H9 (cell line): ENCODE measurements at regions not wholly inside any gene's neighbourhood (a gene's known extent, or its start where the extent isn't known, plus 50 kb on each side); places are given as distances from the start of the nearest gene placed in this dataset.

Experiments
- DNase-seq: peaks from one replicate; pipeline ENCODE4 v3.0.0-alpha.2; 2017
- H2AFZ ChIP-seq: one replicate; pipeline ENCODE4 v1.6.1; 2013; ENCODE audit warnings: mild to moderate bottlenecking, low read length, control low read depth, moderate library complexity
- H2AK5ac ChIP-seq: 2 replicates; pipeline ENCODE4 v1.6.1; 2013; ENCODE audit warnings: low read length, control low read depth, mixed read lengths; ENCODE audit not compliant: insufficient read length
- H2BK120ac ChIP-seq: one replicate; pipeline ENCODE4 v1.6.1; 2013; ENCODE audit warnings: low read depth, mild to moderate bottlenecking, low read length, control low read depth, inconsistent platforms; ENCODE audit not compliant: poor library complexity, severe bottlenecking
- H2BK12ac ChIP-seq: 2 replicates; pipeline ENCODE4 v1.6.1; 2013; ENCODE audit warnings: low read length, control low read depth, mixed read lengths, low read depth; ENCODE audit not compliant: insufficient read length
- H2BK15ac ChIP-seq: 2 replicates; pipeline ENCODE4 v1.6.1; 2013; ENCODE audit warnings: low read depth, low read length, control low read depth
- H2BK20ac ChIP-seq: one replicate; pipeline ENCODE4 v1.6.1; 2013; ENCODE audit warnings: low read depth, mild to moderate bottlenecking, low read length, control low read depth, inconsistent platforms; ENCODE audit not compliant: poor library complexity, severe bottlenecking
- H2BK5ac ChIP-seq: 2 replicates; pipeline ENCODE4 v1.6.1; 2013; ENCODE audit warnings: low read length, control low read depth, mixed read lengths; ENCODE audit not compliant: insufficient read length
- H3K14ac ChIP-seq: 2 replicates; pipeline ENCODE4 v1.6.1; 2013; ENCODE audit warnings: low read length, control low read depth; ENCODE audit not compliant: insufficient read depth
- H3K18ac ChIP-seq: 2 replicates; pipeline ENCODE4 v1.6.1; 2013; ENCODE audit warnings: low read depth, mild to moderate bottlenecking, mixed read lengths, low read length, control low read depth; ENCODE audit not compliant: insufficient read length
- H3K23ac ChIP-seq: 2 replicates; pipeline ENCODE4 v1.6.1; 2013; ENCODE audit warnings: low read length, control low read depth, mixed read lengths, low read depth; ENCODE audit not compliant: insufficient read length
- H3K23me2 ChIP-seq: 2 replicates; pipeline ENCODE4 v1.6.1; 2013; ENCODE audit warnings: low read depth, mild to moderate bottlenecking, mixed read lengths, low read length, control low read depth; ENCODE audit not compliant: insufficient read length, poor library complexity, severe bottlenecking
- H3K27ac ChIP-seq: 2 replicates; pipeline ENCODE4 v1.5.1; 2013; ENCODE audit warnings: low read length, control low read depth, mixed read lengths, low read depth; ENCODE audit not compliant: insufficient read length
- H3K27me3 ChIP-seq: 2 replicates; pipeline ENCODE4 v1.6.1; 2013; ENCODE audit warnings: low read length, control low read depth, inconsistent platforms; ENCODE audit not compliant: insufficient read depth
- H3K4ac ChIP-seq: 2 replicates; pipeline ENCODE4 v1.6.1; 2013; ENCODE audit warnings: low read depth, mild to moderate bottlenecking, control low read depth, inconsistent platforms, low read length, moderate library complexity
- H3K4me1 ChIP-seq: 2 replicates; pipeline ENCODE4 v1.6.1; 2013; ENCODE audit warnings: low read length, control low read depth, inconsistent platforms; ENCODE audit not compliant: insufficient read depth
- H3K4me2 ChIP-seq: 2 replicates; pipeline ENCODE4 v1.6.1; 2013; ENCODE audit warnings: low read length, control low read depth, mixed read lengths; ENCODE audit not compliant: insufficient read length, insufficient read depth
- H3K56ac ChIP-seq: 2 replicates; pipeline ENCODE4 v1.6.1; 2013; ENCODE audit warnings: low read depth, mild to moderate bottlenecking, mixed read lengths, low read length, control low read depth; ENCODE audit not compliant: insufficient read length
- H3K79me1 ChIP-seq: 2 replicates; pipeline ENCODE4 v1.6.1; 2013; ENCODE audit warnings: low read depth, mild to moderate bottlenecking, moderate library complexity, low read length, control low read depth, inconsistent platforms; ENCODE audit not compliant: insufficient read depth, poor library complexity, severe bottlenecking
- H3K79me2 ChIP-seq: 2 replicates; pipeline ENCODE4 v1.6.1; 2013; ENCODE audit warnings: low read length, control low read depth, inconsistent platforms; ENCODE audit not compliant: insufficient read depth
- H3K9ac ChIP-seq: 2 replicates; pipeline ENCODE4 v1.6.1; 2013; ENCODE audit warnings: low read length, control low read depth, mixed read lengths; ENCODE audit not compliant: insufficient read length; ENCODE audit errors: extremely low read depth
- H3K9me3 ChIP-seq: one replicate; pipeline ENCODE4 v1.6.1; 2013; ENCODE audit warnings: low read depth, low read length, inconsistent platforms; ENCODE audit not compliant: control insufficient read depth
- H3T11ph ChIP-seq: one replicate; pipeline ENCODE4 v1.6.1; 2013; ENCODE audit warnings: mild to moderate bottlenecking, low read length, control low read depth, inconsistent platforms
- H4K20me1 ChIP-seq: one replicate; pipeline ENCODE4 v1.6.1; 2013; ENCODE audit not compliant: control insufficient read depth, insufficient read length, insufficient read depth
- H4K5ac ChIP-seq: 2 replicates; pipeline ENCODE4 v1.6.1; 2013; ENCODE audit warnings: low read depth, mild to moderate bottlenecking, mixed read lengths, low read length, control low read depth; ENCODE audit not compliant: insufficient read length
- H4K8ac ChIP-seq: replicated peaks from 2 replicates; pipeline ENCODE4 v1.6.1; 2013; ENCODE audit warnings: low read length, control low read depth, mixed read lengths, low read depth; ENCODE audit not compliant: insufficient read length
- H4K91ac ChIP-seq: 2 replicates; pipeline ENCODE4 v1.6.1; 2013; ENCODE audit warnings: low read depth, mild to moderate bottlenecking, moderate library complexity, mixed read lengths, low read length, control low read depth; ENCODE audit not compliant: insufficient read length
- H3K27ac Mint-ChIP-seq, 3 experiments: 2 replicates in 2 of 3; 3 replicates in 1 of 3; pipeline ENCODE4 v1.8.0; 2020 to 2021; ENCODE audit warnings: mixed read lengths in 3 of 3, mild to moderate bottlenecking in 1 of 3, moderate library complexity in 1 of 3
- H3K27me3 Mint-ChIP-seq: 2 replicates; pipeline ENCODE4 v1.8.0; 2021; ENCODE audit warnings: low read depth, mild to moderate bottlenecking, moderate library complexity, mixed read lengths
- H3K36me3 Mint-ChIP-seq, 3 experiments: 2 replicates in 2 of 3; 3 replicates in 1 of 3; pipeline ENCODE4 v1.8.0; 2020 to 2021; ENCODE audit warnings: low read depth in 3 of 3, mixed read lengths in 3 of 3; ENCODE audit not compliant: insufficient read depth in 1 of 3
- H3K4me1 Mint-ChIP-seq, 2 experiments: 2 replicates each; pipeline ENCODE4 v1.8.0; 2020; ENCODE audit warnings: mixed read lengths in 2 of 2
- H3K4me3 Mint-ChIP-seq, 2 experiments: 2 replicates in 1 of 2; 3 replicates in 1 of 2; pipeline ENCODE4 v1.8.0; 2020 to 2021; ENCODE audit warnings: mild to moderate bottlenecking in 2 of 2, mixed read lengths in 2 of 2, moderate library complexity in 1 of 2
- H3K9me3 Mint-ChIP-seq, 2 experiments: 2 replicates in 1 of 2; 3 replicates in 1 of 2; pipeline ENCODE4 v1.8.0; 2020; ENCODE audit warnings: mild to moderate bottlenecking in 2 of 2, mixed read lengths in 2 of 2, moderate library complexity in 1 of 2
- WGBS: extraction: QIAGEN DNeasy Blood & Tissue Kit; methylation state at CpG from one replicate; pipeline ENCODE4 v1.1.7; 2013; ENCODE audit warnings: missing lambda C conversion rate, low lambda C conversion rate, mixed read lengths; ENCODE audit not compliant: insufficient read length; ENCODE audit errors: extremely low coverage; 5-methylcytosine and 5-hydroxymethylcytosine counted together
- TF ChIP-seq, protein P1 (sequence below): fragments of 200-600 bp; sonication (generic); conservative IDR thresholded peaks from 3 replicates; pipeline ENCODE4 v1.8.0; 2021; ENCODE audit warnings: antibody characterized with exemption, mild to moderate bottlenecking

DNA sequence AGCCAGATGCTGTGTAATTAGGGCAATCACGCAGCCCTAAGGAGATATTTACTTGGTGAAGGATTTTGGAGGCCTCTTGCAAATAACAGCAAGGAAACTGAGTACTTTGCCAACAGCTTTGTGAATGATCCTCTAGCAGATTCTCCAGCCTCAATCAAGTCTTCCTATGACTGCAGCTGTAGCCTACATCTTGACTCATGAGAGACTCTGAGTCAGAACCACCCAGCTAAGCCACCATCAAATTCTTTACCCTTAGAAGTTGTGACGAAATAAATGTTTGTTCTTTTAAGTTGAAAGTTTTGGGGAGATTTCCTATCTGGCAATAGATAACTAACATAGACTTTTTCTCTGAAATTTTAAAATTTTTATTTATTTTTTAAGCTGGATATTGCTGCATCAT is 237.6 kb upstream of the CCNH start:
- Mint-ChIP-seq H3K4me1 (peaks cover 0 to 3% of the 10 kb centered on the region in 2 experiments; a peak in 2 of 4 replicates), H3K4me3 (no peak overlapping the region), H3K27me3 (no peaks in the 10 kb centered on the region), H3K27ac (no peak overlapping the region), H3K9me3 (no peaks in the 10 kb centered on the region; a peak in 1 of 5 replicates), H3K36me3 (no peaks in the 10 kb centered on the region)
- Histone ChIP-seq H3K27ac (no peak overlapping the region), H3K4ac (no peak overlapping the region), H2AK5ac (no peak overlapping the region), H2BK20ac (no peak overlapping the region), H4K91ac (no peak overlapping the region), H3T11ph (no peak overlapping the region), H3K14ac (no peak overlapping the region), H3K9ac (no peak overlapping the region), H3K4me2 (no peak overlapping the region), H3K23ac (no peak overlapping the region), H3K23me2 (no peaks in the 10 kb centered on the region), H3K9me3 (no peaks in the 10 kb centered on the region), H4K8ac (no peak overlapping the region), H2AFZ (no peak overlapping the region), H3K56ac (no peak overlapping the region), H3K18ac (no peak overlapping the region), H3K27me3 (no peaks in the 10 kb centered on the region), H3K79me1 (no peaks in the 10 kb centered on the region), H3K79me2 (no peaks in the 10 kb centered on the region), H3K4me1 (no peaks in the 10 kb centered on the region), H2BK12ac (no peak overlapping the region), H4K5ac (no peak overlapping the region), H2BK120ac (no peak overlapping the region), H4K20me1 (no peaks in the 10 kb centered on the region), H2BK15ac (no peak overlapping the region), H2BK5ac (no peak overlapping the region)
- DNase-seq: no peak
- no CpG with 5 or more reads among the region's 2 CpGs for WGBS
- TF ChIP-seq, protein P1, sequence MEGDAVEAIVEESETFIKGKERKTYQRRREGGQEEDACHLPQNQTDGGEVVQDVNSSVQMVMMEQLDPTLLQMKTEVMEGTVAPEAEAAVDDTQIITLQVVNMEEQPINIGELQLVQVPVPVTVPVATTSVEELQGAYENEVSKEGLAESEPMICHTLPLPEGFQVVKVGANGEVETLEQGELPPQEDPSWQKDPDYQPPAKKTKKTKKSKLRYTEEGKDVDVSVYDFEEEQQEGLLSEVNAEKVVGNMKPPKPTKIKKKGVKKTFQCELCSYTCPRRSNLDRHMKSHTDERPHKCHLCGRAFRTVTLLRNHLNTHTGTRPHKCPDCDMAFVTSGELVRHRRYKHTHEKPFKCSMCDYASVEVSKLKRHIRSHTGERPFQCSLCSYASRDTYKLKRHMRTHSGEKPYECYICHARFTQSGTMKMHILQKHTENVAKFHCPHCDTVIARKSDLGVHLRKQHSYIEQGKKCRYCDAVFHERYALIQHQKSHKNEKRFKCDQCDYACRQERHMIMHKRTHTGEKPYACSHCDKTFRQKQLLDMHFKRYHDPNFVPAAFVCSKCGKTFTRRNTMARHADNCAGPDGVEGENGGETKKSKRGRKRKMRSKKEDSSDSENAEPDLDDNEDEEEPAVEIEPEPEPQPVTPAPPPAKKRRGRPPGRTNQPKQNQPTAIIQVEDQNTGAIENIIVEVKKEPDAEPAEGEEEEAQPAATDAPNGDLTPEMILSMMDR: no peak
